IMR-90 (cell line): ENCODE measurements at regions not wholly inside any gene's neighbourhood (a gene's known extent, or its start where the extent isn't known, plus 50 kb on each side); places are given as distances from the start of the nearest gene placed in this dataset.

Experiments
- ATAC-seq: fragments of 200-7000 bp; cut with Tn5 transposase; 2 replicates; pipeline ENCODE4 v1.9.1; 2020; ENCODE audit warnings: low read depth, mild to moderate bottlenecking, moderate library complexity
- BruUV-seq: library from RNA; stranded (reverse); fragments of 400-500 nt; replicated peaks from 2 replicates; lab custom pipeline; 2021; lab: Mats Ljungman, UMichigan
- CTCF ChIA-PET: fragments of 300-600 bp; formaldehyde crosslinking; extraction: SDS; loops from one replicate; lab custom pipeline; 2021; ENCODE audit warnings: antibody characterized with exemption; lab: Yijun Ruan, JAX
- POLR2A ChIA-PET: fragments of 300-600 bp; sonication (Branson Sonifier 250); formaldehyde crosslinking; loops from one replicate; lab custom pipeline; 2022; ENCODE audit warnings: antibody characterized with exemption; ENCODE audit not compliant: unreplicated experiment; lab: Charles Lee
- DNase-seq: peaks from one replicate; pipeline ENCODE4 v3.0.0; 2013
- H2AFZ ChIP-seq: replicated peaks from 2 replicates; pipeline ENCODE3; 2013; ENCODE audit warnings: low read length, mild to moderate bottlenecking; ENCODE audit not compliant: poor library complexity
- H2AK5ac ChIP-seq: 2 replicates; pipeline ENCODE4 v1.6.1; 2013; ENCODE audit warnings: low read depth, low read length, inconsistent platforms
- H2AK9ac ChIP-seq: replicated peaks from 2 replicates; pipeline ENCODE3; 2013; ENCODE audit warnings: mild to moderate bottlenecking, low read depth, low read length, moderate library complexity; ENCODE audit not compliant: poor library complexity
- H2BK120ac ChIP-seq: 2 replicates; pipeline ENCODE4 v1.6.1; 2013; ENCODE audit warnings: low read depth, low read length, inconsistent platforms
- H2BK15ac ChIP-seq: 3 replicates; pipeline ENCODE4 v1.6.1; 2013; ENCODE audit warnings: low read depth, low read length, inconsistent platforms
- H2BK20ac ChIP-seq: 2 replicates; pipeline ENCODE4 v1.6.1; 2013; ENCODE audit warnings: low read depth, mild to moderate bottlenecking, inconsistent platforms, low read length, moderate library complexity
- H2BK5ac ChIP-seq: 2 replicates; pipeline ENCODE4 v1.6.1; 2013; ENCODE audit warnings: mild to moderate bottlenecking, low read depth, low read length, inconsistent platforms; ENCODE audit not compliant: poor library complexity, severe bottlenecking
- H3K14ac ChIP-seq: replicated peaks from 2 replicates; pipeline ENCODE4 v1.6.1; 2013; ENCODE audit warnings: low read depth, low read length, inconsistent platforms
- H3K18ac ChIP-seq: 2 replicates; pipeline ENCODE4 v1.6.1; 2013; ENCODE audit warnings: low read depth, low read length, control low read depth
- H3K23ac ChIP-seq: 2 replicates; pipeline ENCODE4 v1.6.1; 2013; ENCODE audit warnings: low read depth, low read length, inconsistent platforms
- H3K27ac ChIP-seq: 2 replicates; pipeline ENCODE4 v1.5.1; 2013; ENCODE audit warnings: mild to moderate bottlenecking, control low read depth, low read length; ENCODE audit not compliant: insufficient read depth
- H3K27me3 ChIP-seq: 2 replicates; pipeline ENCODE4 v1.6.1; 2013; ENCODE audit warnings: low read length; ENCODE audit not compliant: control insufficient read depth, insufficient read depth
- H3K36me3 ChIP-seq: 2 replicates; pipeline ENCODE4 v1.6.1; 2013; ENCODE audit warnings: low read length, mixed read lengths; ENCODE audit not compliant: control insufficient read depth, insufficient read depth
- H3K4ac ChIP-seq: 2 replicates; pipeline ENCODE4 v1.6.1; 2013; ENCODE audit warnings: low read depth, low read length, inconsistent platforms
- H3K4me1 ChIP-seq: 2 replicates; pipeline ENCODE4 v1.6.1; 2013; ENCODE audit warnings: low read length, mixed read lengths; ENCODE audit not compliant: control insufficient read depth, insufficient read depth
- H3K4me2 ChIP-seq: 2 replicates; pipeline ENCODE4 v1.6.1; 2013; ENCODE audit warnings: low read depth, mild to moderate bottlenecking, control low read depth, low read length, moderate library complexity
- H3K4me3 ChIP-seq: 2 replicates; pipeline ENCODE4 v1.5.1; 2013; ENCODE audit warnings: low read depth, mild to moderate bottlenecking, control low read depth, low read length, moderate library complexity; ENCODE audit not compliant: insufficient read depth
- H3K56ac ChIP-seq: 2 replicates; pipeline ENCODE4 v1.6.1; 2013; ENCODE audit warnings: low read length, inconsistent platforms; ENCODE audit not compliant: insufficient read depth; ENCODE audit errors: extremely low read depth
- H3K79me1 ChIP-seq, 2 experiments: 2 replicates each; pipeline ENCODE4 v1.6.1; 2013; ENCODE audit warnings: low read length in 2 of 2, inconsistent platforms in 1 of 2, low read depth in 1 of 2
- H3K9ac ChIP-seq: 2 replicates; pipeline ENCODE4 v1.6.1; 2013; ENCODE audit warnings: low read depth, low read length, control low read depth
- H3K9me1 ChIP-seq: 2 replicates; pipeline ENCODE4 v1.6.1; 2013; ENCODE audit warnings: low read length, inconsistent platforms; ENCODE audit not compliant: insufficient read depth
- H3K9me3 ChIP-seq: 2 replicates; pipeline ENCODE4 v1.6.1; 2013; ENCODE audit warnings: low read length; ENCODE audit not compliant: control insufficient read depth, insufficient read depth
- H4K20me1 ChIP-seq: 2 replicates; pipeline ENCODE4 v1.6.1; 2013; ENCODE audit warnings: low read length, inconsistent platforms; ENCODE audit not compliant: insufficient read depth
- H4K5ac ChIP-seq: 2 replicates; pipeline ENCODE4 v1.6.1; 2013; ENCODE audit warnings: mild to moderate bottlenecking, low read depth, low read length, control low read depth
- H4K8ac ChIP-seq, 2 experiments: 2 replicates each; pipeline ENCODE4 v1.6.1; 2013; ENCODE audit warnings: low read depth in 2 of 2, low read length in 2 of 2, control low read depth in 1 of 2, inconsistent platforms in 1 of 2
- H4K91ac ChIP-seq: 2 replicates; pipeline ENCODE4 v1.6.1; 2013; ENCODE audit warnings: low read depth, low read length, inconsistent platforms; ENCODE audit not compliant: insufficient read depth
- BHLHE40 ChIP-seq: fragments of 150-350 bp; IDR thresholded peaks from 2 replicates; pipeline ENCODE4 v1.6.1; 2016; ENCODE audit warnings: mild to moderate bottlenecking, low read depth, low read length
- CEBPB ChIP-seq: IDR thresholded peaks from 2 replicates; pipeline ENCODE4 v1.6.1; 2012; ENCODE audit warnings: low read depth, low read length, improper control_type of control experiment
- CHD1 ChIP-seq: IDR thresholded peaks from 2 replicates; pipeline ENCODE4 v1.6.1; 2012; ENCODE audit warnings: low read depth, low read length, improper control_type of control experiment
- CTCF ChIP-seq: conservative IDR thresholded peaks from 2 replicates; pipeline ENCODE4 v1.5.1; 2012; ENCODE audit warnings: mild to moderate bottlenecking, low read depth, low read length, improper control_type of control experiment
- ELK1 ChIP-seq: fragments of 150-350 bp; IDR thresholded peaks from 2 replicates; pipeline ENCODE4 v1.6.1; 2016; ENCODE audit warnings: low read depth, mild to moderate bottlenecking, low read length, moderate library complexity, borderline replicate concordance
- FOS ChIP-seq: fragments of 150-350 bp; IDR thresholded peaks from 2 replicates; pipeline ENCODE4 v1.6.1; 2016; ENCODE audit warnings: low read depth, low read length
- MAFK ChIP-seq: IDR thresholded peaks from 2 replicates; pipeline ENCODE4 v1.6.1; 2012; ENCODE audit warnings: low read depth, low read length, improper control_type of control experiment
- MAZ ChIP-seq: IDR thresholded peaks from 2 replicates; pipeline ENCODE4 v1.6.1; 2012; ENCODE audit warnings: low read depth, mild to moderate bottlenecking, low read length, improper control_type of control experiment, moderate library complexity, borderline replicate concordance
- MXI1 ChIP-seq: IDR thresholded peaks from 2 replicates; pipeline ENCODE4 v1.6.1; 2012; ENCODE audit warnings: low read depth, mild to moderate bottlenecking, low read length, moderate library complexity, borderline replicate concordance
- NFE2L2 ChIP-seq: fragments of 150-350 bp; IDR thresholded peaks from 2 replicates; pipeline ENCODE4 v1.6.1; 2016; ENCODE audit warnings: low read depth, mild to moderate bottlenecking, low read length
- POLR2A ChIP-seq: IDR thresholded peaks from 2 replicates; pipeline ENCODE4 v1.6.1; 2012; ENCODE audit warnings: mild to moderate bottlenecking, low read depth, low read length
- RAD21 ChIP-seq: IDR thresholded peaks from 2 replicates; pipeline ENCODE4 v1.6.1; 2012; ENCODE audit warnings: low read length, improper control_type of control experiment
- RCOR1 ChIP-seq: IDR thresholded peaks from 2 replicates; pipeline ENCODE4 v1.6.1; 2012; ENCODE audit warnings: mild to moderate bottlenecking, low read length, improper control_type of control experiment; ENCODE audit not compliant: insufficient replicate concordance
- RFX5 ChIP-seq: IDR thresholded peaks from 2 replicates; pipeline ENCODE4 v1.8.0; 2012; ENCODE audit warnings: low read depth, mild to moderate bottlenecking, low read length, moderate library complexity
- SMC3 ChIP-seq: fragments of 150-350 bp; IDR thresholded peaks from 2 replicates; pipeline ENCODE4 v1.6.1; 2016; ENCODE audit warnings: low read depth, mild to moderate bottlenecking, antibody characterized with exemption, low read length, moderate library complexity
- USF2 ChIP-seq: fragments of 150-350 bp; IDR thresholded peaks from 2 replicates; pipeline ENCODE4 v1.6.1; 2017; ENCODE audit warnings: mild to moderate bottlenecking, antibody characterized with exemption, low read length, low read depth
- WGBS, 2 experiments: methylation state at CpG; one replicate each; pipeline versions ENCODE4 v1.1.5 to v1.1.7; 2013; ENCODE audit warnings: missing lambda C conversion rate in 2 of 2; ENCODE audit not compliant: insufficient read length in 1 of 2; ENCODE audit errors: extremely low coverage in 2 of 2; 5-methylcytosine and 5-hydroxymethylcytosine counted together
- dilution Hi-C: fragments of 300-500 bp; cut with HindIII; formaldehyde crosslinking; loops from one replicate; pipeline ENCODE4 v1.14.3; 2018; ENCODE audit warnings: low sequenced_read_pairs; ENCODE audit not compliant: unreplicated experiment
- in situ Hi-C: fragments of 300-500 bp; cut with MboI; formaldehyde crosslinking; loops from 3 replicates; pipeline ENCODE4 v1.14.3; 2019; ENCODE audit warnings: low sequenced_read_pairs, inconsistent platforms, mixed read lengths
- intact Hi-C: fragments of 100-400 bp; cut with micrococcal nuclease; formaldehyde crosslinking; loops from 2 replicates; pipeline ENCODE4 v1.10.0; 2022

- Histone ChIP-seq H2AK5ac (no peak overlapping the region), H3K27me3 (no peaks in the 10 kb centered on the region; the same call in 1 of the 2 replicates), H2AFZ (no peak overlapping the region), H3K23ac (no peak overlapping the region), H3K56ac (no peak overlapping the region), H4K8ac (no peak overlapping the region), H4K91ac (no peak overlapping the region), H2BK15ac (no peak overlapping the region), H3K4ac (no peak overlapping the region), H2BK120ac (no peak overlapping the region), H3K18ac (no peak overlapping the region), H4K20me1 (no peaks in the 10 kb centered on the region), H3K9me3 (no peaks in the 10 kb centered on the region), H3K9ac (no peak overlapping the region), H3K4me1 (no peaks in the 10 kb centered on the region), H4K5ac (no peak overlapping the region), H2AK9ac (no peak overlapping the region), H3K9me1 (no peaks in the 10 kb centered on the region), H3K36me3 (no peaks in the 10 kb centered on the region), H3K14ac (no peak overlapping the region), H2BK5ac (no peak overlapping the region), H3K4me2 (no peak overlapping the region), H2BK20ac (no peak overlapping the region), H3K27ac (no peak overlapping the region), H3K79me1 (no peaks in the 10 kb centered on the region), H3K4me3 (no peak overlapping the region)
- WGBS, 2 experiments: 0% methylated on average over 1 of the region's 6 CpGs; no CpG with 5 or more reads in 1 of the 2 experiments
- no peak for TF ChIP-seq CHD1
- TF ChIP-seq POLR2A: no peak
- no peak for TF ChIP-seq RFX5
- TF ChIP-seq ELK1: no peak
- TF ChIP-seq NFE2L2: no peak
- no peak for TF ChIP-seq MAZ
- no peak for TF ChIP-seq FOS
- no peak for TF ChIP-seq MXI1
- no peak for TF ChIP-seq RAD21
- TF ChIP-seq USF2: no peak
- TF ChIP-seq RCOR1: no peak
- TF ChIP-seq MAFK: no peak
- TF ChIP-seq SMC3: no peak
- TF ChIP-seq CEBPB: no peak
- no peak for TF ChIP-seq BHLHE40
- TF ChIP-seq CTCF: no peak
- DNase-seq (no peak), ATAC-seq (no peak)
- dilution Hi-C loops (no loop called here), in situ Hi-C loops (no loop called here), intact Hi-C loops (no loop called here)
- BruUV-seq: no TSS peak
- CTCF ChIA-PET: interaction anchor here (1.2 kb wide), 1 partner anchor 12 kb away, joined by 4 read pairs; no protein-coding TSS in a partner anchor
- POLR2A ChIA-PET: no interaction called here
These were observed 119.0 kb upstream of the OBI1 start for GRCh38 chr13:78777976-78778375.
